ENCODE measurements at regions not wholly inside any gene's neighbourhood (a gene's known extent, or its start where the extent isn't known, plus 50 kb on each side); places are given as distances from the start of the nearest gene placed in this dataset.
"Not testable (repeated sequence)": the region's sequence is repeated elsewhere in the genome, so short reads cannot be mapped to it uniquely, and the experiment has no call there.

DNA sequence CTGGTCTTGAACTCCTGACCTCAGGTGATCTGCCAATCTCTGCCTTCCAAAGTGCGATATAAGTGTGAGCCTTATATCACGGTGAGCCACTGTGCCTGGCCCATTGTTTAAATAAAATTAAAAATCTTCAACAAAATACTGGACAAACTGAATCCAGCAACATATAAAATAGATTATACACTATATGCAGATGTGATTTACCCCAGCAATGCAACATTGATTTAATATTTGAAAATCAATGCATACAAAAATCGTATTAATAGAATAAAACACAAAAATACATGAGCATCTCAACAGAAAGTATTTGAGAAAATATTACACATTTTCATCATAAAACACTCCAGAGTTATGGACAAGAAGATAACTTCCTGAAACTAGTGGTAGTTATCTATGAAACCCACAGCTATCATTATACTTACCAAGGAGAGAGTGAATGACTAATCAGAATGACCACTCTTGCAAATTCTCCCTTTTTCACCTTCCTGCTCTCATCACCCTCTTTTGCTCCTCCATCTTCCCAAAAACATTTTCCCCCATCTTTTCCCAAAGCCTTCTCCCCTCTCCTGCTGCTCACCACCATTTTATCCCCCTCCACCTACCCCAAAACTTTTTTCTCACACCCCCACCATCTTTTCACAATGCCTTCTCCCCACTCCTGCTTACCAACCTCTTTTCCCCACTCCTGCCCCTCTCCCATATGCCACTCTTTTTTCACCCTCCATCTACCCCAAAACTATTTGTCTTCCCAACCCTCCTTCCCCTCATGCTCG is 122.1 kb upstream of the VPREB1 start:
- no peak for DNase-seq (ENCODE audit: low read depth in 2 of 2, low spot score in 1 of 2)

DNA sequence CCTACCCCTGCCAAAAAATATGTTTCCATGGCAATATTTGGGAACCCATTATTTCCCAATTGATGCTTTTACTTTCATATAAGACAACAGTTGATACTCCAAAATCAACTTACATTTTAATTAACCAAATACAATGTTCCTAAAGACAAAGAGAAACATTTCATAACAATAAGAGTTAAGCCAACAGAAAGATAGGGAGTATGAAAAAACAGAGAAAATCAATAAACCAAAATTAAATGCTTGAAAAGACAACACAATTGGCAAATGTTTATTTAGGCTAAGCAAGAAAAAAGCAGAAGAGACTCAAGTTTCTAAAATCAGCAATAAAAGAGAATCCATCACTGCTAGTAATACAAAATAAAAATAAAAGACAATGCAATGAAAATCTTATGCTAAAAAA is 123.1 kb upstream of the VPREB1 start:
- DNase-seq (ENCODE audit: low read depth in 2 of 2, low spot score in 1 of 2) = no peak

DNA sequence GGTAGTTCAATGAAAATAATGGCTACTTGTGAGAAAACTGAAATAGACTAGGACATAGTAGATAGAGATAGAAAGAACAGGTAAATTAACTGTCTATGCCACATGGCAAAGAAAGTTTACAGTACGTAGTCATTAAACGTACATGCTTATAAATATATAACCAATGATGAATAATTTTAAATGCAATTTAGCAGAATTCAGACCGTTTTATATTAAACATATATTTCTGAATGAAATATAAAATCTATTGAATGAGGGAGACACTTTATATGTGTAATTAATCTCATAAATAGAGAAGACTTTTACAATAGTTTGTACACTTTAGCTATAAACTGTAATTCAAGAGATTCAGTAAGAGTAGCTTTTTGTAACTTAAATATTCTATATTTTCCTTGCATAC is 124.4 kb upstream of the VPREB1 start:
- no peak for DNase-seq (ENCODE audit: low read depth in 2 of 2, low spot score in 1 of 2)

DNA sequence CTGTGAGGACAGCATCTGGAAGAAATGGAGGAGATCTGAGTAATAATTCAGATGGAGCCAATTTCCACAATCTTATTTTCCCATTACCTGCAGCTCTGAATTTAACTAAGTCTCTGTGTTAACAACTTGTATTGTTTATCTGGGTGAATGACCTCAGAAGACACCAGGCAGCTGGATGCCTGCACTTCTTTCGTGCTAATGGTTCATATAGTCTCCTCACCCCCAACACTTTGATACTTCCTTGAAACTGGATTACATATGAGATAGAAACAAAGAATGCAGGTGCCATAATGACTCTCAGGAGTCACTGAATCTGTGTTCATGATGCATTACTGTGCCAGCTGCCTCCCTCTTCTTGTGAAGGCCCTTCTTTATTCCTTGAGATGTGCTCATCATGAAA is 125.6 kb upstream of the VPREB1 start:
- no peak for DNase-seq (ENCODE audit: low read depth in 2 of 2, low spot score in 1 of 2)

DNA sequence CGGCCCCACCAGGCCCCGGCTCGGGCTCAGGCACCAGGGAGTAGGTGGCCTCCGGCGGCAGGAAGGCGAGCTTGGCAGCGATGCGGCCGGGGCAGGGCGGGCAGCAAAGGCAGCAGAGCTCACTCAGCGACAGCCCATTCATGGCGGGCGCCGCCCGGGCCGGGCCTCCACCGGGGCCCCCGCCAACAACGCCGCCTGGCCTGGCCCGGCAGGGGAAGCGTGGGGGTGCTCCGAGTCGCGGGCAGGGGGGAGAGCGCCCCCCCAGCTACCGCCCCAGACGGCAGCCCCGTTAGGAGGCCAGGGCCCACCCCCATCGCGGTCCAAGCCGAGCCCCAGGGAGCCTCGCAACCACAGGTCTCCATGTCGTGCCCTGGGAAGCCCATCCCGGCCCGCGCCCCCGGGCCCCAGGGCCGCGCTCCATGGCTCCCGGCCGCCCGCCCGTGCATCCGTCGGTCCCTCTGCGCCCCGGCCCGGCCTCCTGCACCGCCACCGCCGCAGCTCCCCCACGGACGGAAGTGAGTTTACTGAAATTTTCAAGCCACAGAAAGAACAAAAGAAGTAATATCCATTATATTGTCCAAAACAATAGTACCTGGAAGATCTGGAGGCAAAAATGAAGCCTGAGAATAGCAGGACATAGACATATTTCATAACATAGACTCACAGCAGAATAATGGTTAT is 126.6 kb upstream of the VPREB1 start:
- DNase-seq (ENCODE audit: low read depth in 2 of 2, low spot score in 1 of 2) = not testable (repeated sequence)

DNA sequence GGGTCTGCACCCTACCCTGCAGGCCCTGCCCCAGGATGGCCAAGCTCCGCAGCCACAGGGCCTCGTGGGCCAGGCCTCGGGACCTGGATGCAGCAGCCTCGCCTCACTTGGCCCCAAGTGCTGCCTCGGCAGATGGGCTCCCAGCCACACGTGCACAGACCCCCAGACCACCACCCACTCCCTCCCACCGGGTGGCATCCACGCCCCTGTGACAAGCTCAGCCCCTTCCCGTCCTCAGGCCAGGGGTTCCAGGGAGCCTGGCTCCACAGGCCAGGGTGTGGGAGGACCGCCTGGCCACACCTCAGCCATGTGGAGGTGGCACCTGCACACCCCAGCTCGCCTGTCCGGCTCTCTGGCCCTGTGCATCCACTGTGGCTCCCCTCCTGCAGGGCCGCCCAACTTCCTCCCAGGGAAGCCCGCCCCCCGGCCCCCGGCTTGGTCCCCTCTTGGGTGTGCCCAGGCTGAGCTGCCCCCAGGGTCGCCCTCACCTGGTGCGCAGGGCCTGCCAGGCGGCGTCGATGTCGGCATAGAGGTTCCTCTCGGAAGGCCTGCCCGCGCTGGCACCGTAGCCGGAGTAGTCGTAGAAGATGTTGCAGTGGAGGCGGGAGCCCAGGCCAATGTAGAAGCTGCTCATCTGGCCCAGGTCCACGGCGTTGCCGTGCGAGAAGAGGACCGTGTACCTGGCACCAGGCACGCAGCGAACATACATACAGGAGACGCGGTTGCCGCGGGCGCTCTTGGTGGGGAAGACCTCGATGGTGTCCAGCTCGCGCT is 127.4 kb upstream of the VPREB1 start:
- DNase-seq (ENCODE audit: low read depth in 2 of 2, low spot score in 1 of 2) = not testable (repeated sequence)

DNA sequence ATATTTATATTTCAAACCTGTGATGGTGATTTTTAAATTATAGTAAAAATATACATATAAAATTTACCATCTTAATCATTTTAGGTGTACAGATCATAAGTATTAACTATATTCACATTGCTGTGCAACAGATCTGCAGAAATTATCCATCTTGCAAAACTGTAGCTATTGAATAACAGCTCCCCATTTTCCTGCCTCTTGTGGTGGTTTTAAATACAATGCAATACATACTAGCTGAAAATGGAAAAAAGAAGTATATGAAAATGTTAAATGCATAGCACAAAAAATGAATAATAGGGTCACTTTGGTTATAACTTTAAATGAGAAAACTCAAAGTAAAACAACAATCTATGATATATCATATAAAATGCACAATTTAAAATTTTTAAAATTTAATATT is 130.9 kb upstream of the VPREB1 start:
- DNase-seq (ENCODE audit: low read depth in 2 of 2, low spot score in 1 of 2) = no peak

DNA sequence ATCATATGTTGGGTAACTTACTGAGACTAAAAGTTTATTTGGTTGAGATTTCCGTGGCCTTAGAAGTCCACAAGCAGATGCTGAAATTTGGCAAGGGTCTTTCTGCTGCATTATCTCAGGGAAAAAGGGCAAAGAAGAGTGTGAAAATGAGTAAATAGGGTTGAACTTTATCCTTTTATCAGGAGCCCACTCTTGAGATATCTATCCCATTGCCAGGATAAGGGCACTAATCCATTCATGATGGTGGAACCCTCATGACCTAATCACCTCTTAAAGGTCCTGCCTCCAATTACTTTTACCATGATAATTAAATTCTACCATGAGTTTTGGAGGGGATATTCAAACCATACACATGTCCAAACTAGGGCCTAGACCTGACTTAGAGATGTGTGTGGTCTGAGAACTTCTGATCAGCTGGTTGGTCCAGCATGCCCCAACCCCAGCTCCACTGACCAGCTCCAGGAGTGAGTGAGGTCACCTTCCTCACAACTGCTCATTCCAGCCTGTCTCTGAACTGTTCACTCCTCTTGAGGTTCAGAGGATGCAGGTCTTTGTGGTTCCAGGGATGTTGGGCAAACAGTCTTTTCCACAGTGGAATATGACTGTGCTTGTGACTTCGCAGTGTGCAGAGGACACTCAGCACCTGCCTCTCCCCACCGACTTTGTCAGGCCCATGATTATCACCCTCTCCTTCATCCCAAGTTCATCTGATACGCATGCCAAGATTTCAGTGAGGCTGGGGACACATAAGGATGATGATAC is 130.1 kb upstream of the TOP3B start:
- no peak for DNase-seq (ENCODE audit: low read depth in 2 of 2, low spot score in 1 of 2)

DNA sequence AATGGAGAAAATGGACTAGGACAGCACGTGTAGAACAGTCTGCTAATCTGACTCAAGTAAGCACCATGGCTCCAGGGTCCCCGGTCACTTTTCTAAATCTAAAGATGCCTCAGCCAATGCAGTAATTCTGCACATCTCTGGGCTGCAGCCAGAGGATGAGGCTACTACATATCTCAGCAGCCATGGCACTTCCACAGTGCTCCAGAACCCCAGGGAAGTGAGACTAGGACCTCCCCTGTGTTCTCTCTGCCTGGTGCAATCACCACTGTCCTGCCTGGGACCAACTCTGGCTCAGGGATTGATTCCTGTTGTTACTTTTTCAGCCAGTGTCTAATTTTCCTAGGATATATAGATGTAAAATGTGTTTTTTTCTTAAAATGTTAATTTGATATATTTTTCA is 129.4 kb upstream of the TOP3B start:
- no peak for DNase-seq (ENCODE audit: low read depth in 2 of 2, low spot score in 1 of 2)

DNA sequence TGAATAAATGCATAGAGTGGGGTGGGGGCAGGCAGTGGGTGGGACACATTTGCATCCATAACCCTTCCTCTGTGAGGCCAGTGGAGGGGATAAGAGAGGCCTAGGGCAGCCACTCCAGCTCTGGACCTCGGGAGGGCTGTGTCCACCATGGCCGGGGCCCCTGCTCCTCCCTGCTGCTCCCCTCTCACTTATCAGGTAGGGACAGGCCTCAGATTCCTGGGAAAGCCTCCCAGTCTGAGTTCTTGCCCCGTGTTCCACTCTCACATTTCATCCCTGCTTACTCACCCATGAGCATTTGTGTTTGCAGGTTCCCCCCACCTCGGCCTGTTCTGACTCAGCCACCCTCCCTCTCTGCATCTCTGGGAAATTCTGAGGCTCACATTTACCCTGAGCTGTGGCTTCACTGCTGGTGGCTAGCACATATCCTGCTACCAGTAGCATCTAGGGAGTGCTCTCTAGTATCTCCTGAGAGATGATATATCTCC is 128.7 kb upstream of the TOP3B start:
- no peak for DNase-seq (ENCODE audit: low read depth in 2 of 2, low spot score in 1 of 2)

DNA sequence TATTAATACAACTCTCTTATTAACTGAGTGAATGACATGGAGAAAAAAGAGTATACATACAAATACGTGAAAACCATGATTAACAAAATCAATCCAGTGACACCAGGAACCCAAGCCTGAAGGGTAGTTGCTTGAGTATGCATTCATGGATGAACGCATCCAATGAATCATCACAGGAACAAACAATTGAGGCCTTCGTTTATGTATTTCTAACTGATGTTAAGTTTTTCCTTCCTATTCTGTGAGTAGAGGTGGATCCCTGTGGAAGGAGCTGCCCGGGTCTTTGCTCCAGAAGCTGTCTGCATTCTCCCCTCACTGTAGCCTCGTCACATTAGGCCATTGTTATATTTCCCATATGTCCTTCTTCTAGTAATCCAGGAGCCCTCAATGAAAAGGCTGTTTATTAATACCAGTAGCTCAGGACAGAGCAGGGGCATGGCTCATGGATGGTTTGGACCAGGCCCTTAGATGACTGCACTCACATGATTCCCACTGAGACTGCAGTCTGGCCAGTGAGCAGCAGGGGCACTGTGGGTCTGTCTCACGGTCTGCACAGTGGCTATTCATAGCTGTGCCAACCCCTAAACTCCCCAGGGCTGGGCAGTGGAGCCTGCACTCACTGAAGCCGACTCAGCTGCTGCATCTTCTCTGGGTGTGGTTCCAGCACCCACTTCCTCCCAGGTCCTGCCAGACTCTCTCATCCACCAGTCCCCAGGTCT is 128.1 kb upstream of the TOP3B start:
- DNase-seq (ENCODE audit: low read depth in 2 of 2, low spot score in 1 of 2) = no peak

DNA sequence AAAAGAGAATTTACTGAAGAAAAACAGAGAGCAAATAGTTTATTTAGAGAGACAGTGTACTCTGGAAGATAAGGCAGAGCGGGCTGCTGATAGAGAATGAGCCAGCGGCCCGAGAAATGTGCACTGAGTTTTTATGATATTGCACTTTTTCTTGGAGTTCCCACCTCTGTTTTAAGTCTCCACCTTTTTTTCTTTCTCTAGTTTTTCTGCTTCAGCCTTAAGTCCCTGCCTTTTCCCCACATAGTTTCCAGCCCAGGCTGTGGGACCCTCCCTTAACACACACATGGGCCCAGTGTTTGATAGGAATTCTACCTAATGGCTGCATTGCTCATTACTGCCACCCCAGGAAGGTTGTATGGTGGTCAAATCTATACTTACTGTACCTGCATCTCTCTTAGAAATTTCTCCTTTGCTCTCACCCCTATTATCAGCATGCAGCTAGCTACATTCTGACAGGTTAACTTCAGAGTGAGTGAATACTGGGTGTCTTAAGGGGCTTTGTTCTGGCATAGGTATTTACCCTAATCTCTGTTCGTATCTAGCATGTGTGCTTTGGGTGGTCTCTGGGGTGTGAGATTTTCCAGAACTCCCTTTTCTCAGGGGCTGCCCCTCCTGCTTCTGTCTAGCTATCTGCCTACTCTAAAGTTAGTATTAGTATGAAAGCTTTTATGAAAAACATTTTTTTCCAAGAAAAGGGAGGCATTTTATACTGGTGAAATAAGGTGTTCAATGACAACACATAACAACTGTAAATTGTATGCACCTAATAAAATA is 127.3 kb upstream of the TOP3B start:
- no peak for DNase-seq (ENCODE audit: low read depth in 2 of 2, low spot score in 1 of 2)

DNA sequence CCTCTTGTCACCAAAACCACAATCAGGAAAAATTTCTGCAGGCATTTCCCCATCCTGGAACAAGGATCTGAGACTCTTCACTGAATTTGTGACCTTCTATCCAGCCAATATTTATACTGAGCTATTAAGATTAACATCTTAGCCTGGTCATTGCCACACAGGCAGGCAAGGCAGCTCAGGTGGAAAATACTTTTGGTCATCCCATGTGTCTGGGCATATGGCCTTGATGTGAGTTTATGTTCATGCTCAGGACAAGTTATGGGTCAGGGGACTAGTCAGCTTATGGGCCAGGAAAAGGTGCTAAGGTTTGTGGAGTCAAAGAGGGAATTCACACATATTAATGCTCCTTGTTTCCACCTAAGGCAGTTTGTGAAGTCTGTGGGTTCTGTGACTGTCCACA is 124.3 kb upstream of the TOP3B start:
- no peak for DNase-seq (ENCODE audit: low read depth in 2 of 2, low spot score in 1 of 2)

DNA sequence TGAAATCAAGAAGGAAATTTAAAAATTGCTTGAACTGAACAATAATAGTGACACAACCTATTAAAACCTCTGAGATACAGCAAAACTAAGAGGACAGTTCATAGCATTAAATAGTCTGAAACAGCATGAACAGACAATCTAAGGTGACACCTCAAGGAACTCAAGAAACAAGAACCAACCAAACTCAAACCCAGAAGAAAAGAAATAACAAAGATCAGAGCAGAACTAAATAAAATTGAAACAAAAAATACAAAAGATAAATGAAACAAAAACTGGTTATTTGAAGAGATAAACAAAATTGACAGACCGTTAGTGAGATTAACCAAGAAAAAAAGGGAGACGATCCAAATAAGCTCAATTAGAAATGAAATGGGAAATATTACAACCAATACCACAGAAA is 122.8 kb upstream of the TOP3B start:
- DNase-seq (ENCODE audit: low read depth in 2 of 2, low spot score in 1 of 2) = no peak

DNA sequence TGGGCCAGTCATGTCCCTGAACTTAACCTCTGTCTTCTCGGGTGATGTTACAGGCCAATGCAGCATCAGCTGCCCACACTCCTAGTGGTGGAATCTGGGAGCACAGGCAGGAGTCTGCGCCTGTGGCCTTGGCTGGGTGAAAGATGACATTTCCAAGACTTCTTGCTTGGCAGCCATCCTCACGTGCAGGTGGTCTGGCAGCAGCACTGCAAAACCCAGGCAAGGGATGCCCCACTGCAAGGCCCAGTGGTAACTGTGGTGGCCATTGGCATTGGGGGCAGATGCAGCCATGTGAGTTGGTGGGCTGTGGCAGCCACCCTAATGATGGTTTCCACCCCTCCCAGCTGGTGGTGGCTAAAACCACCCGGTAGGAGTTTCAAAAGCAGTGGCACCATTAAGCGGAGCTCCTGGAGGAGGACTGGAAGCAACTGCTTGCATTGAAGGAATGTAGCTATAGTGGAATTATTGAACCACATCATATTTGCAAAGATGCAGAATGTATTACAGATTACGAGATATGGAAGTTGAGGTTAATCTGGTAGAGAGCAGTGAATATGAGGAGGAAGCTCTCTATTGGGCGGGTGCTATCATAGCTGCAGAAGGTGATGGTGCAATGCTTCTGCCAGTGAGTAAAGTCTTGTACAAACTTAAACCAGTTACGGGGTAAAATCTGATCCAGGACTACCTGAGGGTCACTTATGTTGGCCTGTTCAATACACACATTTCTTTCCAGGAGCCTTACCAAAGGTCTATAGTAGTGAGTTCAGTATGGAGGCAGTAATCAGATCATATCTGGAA is 120.7 kb upstream of the TOP3B start:
- no peak for DNase-seq (ENCODE audit: low read depth in 2 of 2, low spot score in 1 of 2)

DNA sequence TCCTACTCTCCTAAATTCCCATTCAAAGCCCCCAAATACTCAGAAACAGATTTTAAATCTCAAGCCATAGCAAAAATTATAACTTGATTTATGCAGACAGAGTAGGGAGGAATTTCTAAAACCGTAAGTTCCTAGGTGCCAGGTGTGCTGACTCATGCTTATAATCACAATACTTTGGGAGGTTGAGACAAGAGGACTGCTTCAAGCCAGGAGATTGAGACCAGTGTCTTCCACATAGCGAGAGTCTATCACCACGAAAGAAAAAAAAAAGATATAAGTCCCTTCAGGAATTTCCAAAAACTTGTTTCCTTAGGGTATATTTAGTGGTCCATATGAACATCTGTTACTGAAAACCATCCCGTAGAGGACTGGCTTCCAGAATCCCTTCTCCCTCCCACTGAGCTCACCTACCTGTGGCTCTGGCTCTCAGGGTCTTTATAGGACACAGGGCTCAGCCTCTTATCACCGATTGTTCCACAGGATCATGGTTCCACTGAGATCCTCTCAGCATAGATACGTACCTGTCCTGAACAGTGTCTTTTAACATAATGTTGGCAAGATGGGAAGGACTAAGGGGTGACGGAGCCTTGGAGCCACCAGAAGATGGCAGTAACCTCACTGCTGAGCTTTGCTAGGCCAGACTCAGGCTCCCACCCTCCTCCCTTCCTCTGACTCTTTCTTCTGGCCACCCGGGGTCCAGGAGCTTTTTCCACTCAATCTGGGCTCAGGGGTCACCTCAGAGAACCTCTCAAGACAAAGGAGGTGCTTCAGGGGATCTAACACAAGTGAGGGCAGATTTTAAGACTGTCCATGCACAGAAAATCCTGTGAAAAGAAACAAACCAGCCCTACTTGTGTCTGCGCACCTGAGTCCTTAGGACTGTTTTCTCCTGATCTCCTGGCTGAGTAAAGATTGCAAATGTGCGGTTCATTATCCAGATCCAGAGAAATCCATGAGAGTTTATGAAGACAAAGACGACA is 117.5 kb upstream of the TOP3B start:
- no peak for DNase-seq (ENCODE audit: low read depth in 2 of 2, low spot score in 1 of 2)

DNA sequence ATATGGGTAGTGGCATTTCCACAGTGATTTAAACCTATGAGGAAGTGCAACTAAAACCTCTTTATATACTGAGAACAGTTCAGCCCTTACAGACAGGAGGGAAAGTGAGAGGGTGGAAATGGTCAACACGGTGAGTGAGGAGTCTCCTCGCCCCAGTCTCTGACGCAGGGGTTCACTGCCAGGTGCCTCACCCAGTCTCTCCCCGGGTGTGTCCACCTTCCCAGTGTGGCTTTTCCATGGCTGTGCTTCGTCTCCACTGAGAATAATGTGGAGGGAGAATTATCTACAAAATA is 116.6 kb upstream of the TOP3B start:
- no peak for DNase-seq (ENCODE audit: low read depth in 2 of 2, low spot score in 1 of 2)

All from stimulated activated CD8-positive, alpha-beta memory T cell treated with anti-CD3 and anti-CD28 coated beads, Interleukin-4, amount 100 ng/mL, for 1 hour (primary cell).